G401 (cell line): ENCODE measurements at regions not wholly inside any gene's neighbourhood (a gene's known extent, or its start where the extent isn't known, plus 50 kb on each side); places are given as distances from the start of the nearest gene placed in this dataset.

ENCODE experiments used
- DNase-seq: peaks from one replicate; pipeline ENCODE4 v3.0.0-alpha.2; 2015; ENCODE audit warnings: low spot score
- in situ Hi-C: cut with HindIII; loops from 2 replicates; pipeline ENCODE4 v1.10.0; 2016; ENCODE audit warnings: low sequenced_read_pairs, mixed read lengths

DNA sequence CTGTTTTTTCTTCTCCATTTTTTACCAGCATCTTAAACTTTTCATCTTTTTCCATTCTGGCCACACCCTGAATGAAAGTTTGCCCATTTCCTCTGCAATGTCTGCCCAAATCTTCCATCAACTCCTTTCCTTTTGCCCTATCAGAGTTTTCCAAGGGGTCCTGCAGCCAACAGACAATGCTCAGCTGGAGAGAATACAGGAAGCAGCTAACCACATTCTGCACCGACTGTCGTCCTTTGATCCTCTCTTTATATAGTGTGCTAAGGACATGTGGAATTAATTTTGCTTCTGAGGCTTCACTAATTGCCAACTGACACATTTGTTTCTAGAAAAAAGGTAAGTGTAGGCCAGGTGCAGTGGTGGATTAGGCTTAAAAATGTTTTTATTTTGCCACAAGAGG, 50.5 kb upstream of the DLX2 start:
- no peak for DNase-seq
- in situ Hi-C loops, result no loop called here

DNA sequence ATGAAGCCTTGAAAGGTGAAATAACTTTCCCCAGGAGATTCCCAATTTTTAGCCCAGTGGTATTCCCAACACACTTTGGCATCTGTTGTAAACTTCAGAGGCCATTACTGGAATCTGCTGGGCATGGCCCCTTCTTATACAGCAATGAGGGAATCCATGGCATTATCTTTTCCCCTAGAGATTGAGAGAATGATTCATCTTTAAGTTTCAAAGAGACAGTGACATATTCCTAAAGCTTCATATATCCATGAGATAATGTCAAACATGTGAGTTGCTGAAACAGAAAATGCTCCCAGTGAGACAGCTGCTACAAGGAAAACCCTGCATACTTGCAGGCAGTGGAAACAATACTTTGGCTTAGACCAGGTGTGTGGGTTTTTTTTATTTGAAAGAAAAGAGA, 51.1 kb upstream of the DLX2 start:
- DNase-seq, result no peak
- in situ Hi-C loops, result no loop called here

DNA sequence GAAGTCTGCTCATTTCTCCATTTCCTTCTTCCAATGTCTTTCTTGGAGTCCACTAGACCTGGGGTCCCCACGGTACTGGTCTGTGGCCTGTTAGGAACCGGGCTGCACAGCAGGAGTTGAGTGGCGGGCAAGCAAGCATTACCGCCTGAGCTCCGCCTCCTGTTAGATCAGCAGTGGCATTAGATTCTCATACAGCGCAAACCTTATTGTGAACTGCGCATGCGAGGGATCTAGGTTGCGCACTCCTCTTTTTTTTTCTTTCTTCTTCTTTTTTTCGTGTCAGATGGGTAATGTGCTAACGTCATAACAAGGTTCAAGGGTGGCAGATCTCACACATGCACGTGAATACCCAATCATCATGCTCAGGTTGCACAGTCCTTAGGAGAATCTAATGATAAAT, 53.1 kb upstream of the DLX2 start:
- DNase-seq, result no peak
- in situ Hi-C loops, result no loop called here

DNA sequence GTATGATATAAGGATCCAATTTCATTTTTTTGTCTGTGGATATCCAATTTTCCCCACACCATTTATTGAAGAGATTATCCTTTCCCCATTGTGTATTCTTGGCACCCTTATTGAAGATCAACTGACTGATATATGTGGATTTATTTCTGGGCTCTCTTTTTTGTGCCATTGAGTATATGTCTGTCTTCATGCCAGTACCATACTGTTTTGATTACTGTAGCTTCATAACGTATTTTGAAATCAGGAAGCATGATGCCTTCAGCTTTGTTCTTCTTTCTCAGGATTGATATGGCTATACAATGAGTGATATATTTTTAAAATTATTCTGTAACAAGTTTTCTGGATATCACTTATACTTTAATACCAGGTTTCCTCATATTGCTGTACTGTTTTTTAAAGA, 58.1 kb upstream of the DLX2 start:
- DNase-seq, result no peak
- in situ Hi-C loops, result no loop called here

DNA sequence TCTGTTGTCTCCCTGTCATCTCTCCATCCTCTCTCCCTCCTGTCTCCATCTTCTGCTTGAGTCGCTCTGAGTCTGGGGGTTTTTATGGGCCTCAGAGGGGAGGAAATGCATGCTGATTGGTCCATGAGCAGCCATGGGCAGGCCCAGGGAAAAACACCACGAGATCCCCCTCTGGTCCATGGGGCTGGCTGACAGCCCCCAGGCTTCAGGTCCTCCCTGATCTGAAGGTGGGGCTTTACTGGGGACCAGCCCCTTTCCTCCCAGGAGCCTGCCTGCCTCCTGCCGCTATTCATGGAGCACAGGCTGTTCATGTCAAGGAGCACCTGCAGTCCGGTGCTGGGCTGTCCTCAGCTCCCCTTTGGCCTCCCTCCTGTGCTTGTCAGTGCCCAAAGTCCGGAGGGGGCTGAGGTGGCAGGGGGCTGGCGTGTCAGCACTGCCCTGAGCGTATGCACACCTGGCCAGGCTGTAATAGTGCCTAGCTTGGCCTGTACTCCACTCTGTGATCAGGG, 59.6 kb upstream of the DLX2 start:
- in situ Hi-C loops, result no loop called here
- DNase-seq, result no peak

DNA sequence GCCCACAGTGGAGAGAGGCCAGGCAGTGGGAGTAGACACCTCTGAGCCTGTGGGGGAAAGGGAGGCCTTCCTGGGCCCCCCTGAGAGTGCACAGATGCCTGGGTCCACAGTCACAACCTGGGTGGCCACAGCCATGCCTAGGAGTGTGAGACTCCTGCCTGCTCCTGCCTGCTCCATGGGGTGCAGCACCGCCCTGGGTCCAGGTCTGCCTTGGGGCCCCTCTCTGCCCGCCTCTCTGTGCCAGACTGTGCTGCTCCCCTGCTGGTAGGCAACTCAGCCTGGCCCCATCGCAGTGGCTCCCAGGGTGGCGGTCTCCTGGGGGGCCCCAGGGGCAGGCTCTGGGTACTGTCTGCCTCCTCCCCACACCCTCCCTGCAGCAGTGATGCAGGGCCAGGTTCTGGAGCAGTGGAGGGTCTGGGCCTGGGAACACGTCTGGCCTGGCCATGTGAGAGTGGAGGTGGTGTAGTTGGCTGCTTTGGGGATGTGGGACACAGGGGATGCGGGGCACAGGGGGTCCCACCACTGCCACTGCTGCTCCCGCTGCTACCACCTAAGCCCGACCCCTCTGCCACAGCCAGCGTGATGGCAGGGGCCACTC, 60.1 kb upstream of the DLX2 start:
- in situ Hi-C loops, result no loop called here
- DNase-seq, result no peak

DNA sequence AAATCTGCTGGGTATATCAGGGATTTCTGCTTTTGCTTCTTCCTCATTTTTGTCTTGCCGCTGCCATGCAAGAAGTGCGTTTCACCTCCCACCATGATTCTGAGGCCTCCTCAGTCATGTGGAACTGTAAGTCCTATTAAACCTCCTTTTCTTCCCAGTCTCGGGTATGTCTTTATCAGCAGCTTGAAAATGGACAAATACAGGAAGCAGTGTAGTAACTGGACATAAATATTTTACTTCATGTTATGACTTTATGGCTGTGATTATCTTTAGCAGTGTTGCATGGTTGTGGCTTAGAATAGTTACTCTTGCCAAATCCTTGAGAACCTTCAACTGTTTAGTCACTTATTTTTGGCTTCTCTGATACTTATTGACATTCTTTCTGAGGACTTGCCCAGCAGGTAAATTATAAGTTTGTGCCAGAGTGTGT, 66.2 kb upstream of the DLX2 start:
- no peak for DNase-seq
- in situ Hi-C loops, result no loop called here

DNA sequence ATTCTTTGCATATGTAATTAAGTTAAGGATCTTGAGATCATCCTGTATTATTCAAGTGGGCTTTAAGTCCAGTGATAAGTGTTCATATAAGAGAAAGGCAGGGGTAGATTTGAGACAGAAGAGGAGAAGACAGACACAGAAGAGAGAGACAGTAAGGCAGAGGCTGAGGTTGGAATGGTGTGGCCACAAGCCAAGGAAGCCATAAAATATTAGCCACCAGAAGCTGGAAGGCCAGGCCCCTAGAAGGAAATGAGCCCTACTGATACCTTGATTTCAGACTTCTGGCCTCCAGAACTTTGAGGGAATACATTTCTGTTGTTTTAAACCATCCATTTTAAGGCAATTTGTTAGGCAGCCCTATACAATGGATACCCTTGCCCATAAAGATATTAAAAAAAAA, 66.9 kb upstream of the DLX2 start:
- no peak for DNase-seq
- in situ Hi-C loops, result loop anchor here (10.0 kb wide), 1 partner anchor 265 kb away; no protein-coding TSS in a partner anchor

DNA sequence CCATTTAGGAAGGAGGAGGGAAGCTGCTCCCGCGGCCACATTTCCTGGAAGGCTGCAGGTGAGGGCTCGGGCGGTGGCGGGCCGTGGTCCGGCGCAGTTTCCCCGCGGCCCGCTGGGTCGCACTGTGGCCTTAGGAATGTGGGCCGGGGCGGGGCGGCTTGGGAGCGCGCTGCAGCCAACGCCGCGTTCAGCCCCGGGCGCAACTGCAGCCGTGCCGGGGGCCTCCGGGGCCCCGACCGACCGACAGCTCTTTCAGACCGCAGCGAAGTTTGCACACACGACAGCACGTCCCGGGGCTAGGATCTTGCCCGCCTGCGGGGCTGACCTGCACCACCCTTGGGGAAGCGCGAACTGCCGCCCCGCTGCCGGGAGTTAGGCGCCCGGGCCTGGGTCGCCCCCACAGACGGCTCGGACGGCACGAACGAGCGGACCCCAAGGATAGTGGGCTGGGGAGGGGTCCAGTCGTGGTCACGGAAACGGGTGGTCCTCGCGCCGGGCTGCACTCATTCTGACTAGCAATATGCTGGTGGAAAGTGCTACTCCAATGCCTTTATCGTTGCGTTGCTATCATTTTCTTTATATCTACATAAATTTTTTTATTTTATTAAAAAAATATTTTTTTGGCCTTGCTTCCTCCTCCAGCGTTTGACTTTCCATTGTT, 69.9 kb upstream of the DLX2 start:
- DNase-seq, result peak; percentile 39
- in situ Hi-C loops, result loop anchor here (10.0 kb wide), 1 partner anchor 262 kb away; no protein-coding TSS in a partner anchor

DNA sequence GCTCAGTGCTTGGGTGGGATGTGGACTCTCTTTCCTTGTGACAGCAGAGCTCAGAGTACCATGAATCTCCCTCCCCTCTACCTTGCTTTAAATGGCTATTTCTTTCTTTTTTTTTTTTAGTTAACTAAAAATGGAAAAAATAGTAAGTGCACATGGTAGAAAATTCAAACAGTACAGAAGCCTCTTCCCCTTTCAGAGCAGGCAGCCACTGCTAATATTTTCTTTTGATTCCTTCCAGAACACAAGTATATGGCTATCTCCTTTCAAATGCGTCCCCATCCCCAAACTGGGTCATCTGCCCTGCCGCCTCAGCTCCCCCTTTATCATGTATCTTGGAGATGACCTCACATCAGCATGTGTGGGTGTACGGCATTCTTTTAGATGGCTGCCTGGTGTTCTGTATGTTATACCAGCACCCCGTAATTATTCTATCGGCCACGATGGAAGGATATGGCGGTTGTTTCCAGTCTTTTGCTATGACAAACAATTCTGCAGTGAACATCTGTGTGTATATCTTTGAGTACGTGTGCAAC, 70.5 kb upstream of the DLX2 start:
- in situ Hi-C loops, result loop anchor here (10.0 kb wide), 1 partner anchor 262 kb away; no protein-coding TSS in a partner anchor
- no peak for DNase-seq

DNA sequence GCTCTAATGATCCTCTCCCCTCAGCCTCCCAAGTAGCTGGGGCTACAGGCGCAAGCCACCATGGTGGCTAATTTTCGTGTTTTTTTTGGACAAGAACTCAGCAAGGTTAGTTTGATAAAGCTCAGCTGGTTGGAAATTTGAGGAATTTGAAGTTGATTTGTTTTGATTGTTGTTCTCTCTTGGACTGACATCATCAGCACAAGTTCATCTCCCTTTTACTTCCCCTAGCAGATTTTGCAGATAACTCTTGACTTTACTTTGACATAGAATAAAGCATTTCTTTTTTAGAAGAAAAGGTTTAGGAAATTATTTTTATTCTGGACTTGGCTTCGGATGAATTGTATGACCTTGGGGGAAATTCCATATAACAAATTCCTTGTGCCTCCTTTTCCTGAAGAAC, 74.9 kb upstream of the DLX2 start:
- in situ Hi-C loops, result loop anchor here (10.0 kb wide), 1 partner anchor 257 kb away; no protein-coding TSS in a partner anchor
- no peak for DNase-seq

DNA sequence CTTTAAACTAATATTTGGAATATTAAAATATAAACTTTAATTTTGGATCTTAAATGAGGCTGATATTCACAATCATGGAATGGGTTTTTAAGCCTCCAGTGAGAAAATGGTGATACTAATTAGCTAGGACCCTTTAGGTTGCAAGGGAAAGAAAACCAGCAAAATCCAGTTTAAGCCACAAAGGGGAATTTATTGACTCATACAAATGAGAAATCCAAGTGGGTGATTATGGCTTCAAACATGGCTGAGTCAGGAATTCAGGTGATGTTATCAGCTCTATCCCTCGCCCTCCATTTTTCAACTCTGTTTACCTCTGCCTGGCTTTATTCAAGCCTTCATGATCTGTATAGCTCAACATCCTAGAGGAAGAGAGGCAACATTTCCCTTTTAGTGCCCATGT, 75.3 kb upstream of the DLX2 start:
- no peak for DNase-seq
- in situ Hi-C loops, result loop anchor here (10.0 kb wide), 1 partner anchor 257 kb away; no protein-coding TSS in a partner anchor

DNA sequence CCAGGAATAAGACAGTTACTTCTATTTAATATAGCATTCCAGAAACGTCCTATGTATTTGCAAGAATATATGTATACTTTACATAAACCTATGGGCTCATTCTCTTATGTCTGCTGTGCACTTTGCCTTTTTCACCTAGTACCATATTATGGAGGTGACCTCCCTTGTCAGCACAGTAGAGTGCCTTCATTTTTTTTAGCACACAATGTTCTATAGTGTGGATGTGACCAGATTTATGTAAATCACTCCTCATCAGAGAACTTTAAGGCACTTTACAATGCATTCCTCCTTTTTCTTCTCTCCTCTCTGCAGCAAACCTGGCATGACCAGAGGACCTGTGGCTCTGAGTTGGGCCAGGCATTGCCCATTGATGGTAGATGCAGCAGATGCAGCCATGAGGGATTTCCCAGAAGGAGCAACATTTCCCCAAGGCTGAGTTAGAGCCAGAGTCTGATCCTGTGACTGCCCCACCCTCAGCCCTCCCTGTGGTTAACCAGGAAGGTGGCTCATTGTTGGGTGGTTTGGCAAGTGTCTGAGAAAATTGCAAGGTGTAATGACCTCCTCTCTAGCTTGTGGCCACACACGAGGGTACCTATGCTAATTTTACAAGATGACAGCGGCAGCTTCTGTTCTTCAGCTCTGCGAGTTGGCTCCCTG, 76.5 kb upstream of the DLX2 start:
- in situ Hi-C loops, result loop anchor here (10.0 kb wide), 1 partner anchor 256 kb away; no protein-coding TSS in a partner anchor
- DNase-seq, result no peak

DNA sequence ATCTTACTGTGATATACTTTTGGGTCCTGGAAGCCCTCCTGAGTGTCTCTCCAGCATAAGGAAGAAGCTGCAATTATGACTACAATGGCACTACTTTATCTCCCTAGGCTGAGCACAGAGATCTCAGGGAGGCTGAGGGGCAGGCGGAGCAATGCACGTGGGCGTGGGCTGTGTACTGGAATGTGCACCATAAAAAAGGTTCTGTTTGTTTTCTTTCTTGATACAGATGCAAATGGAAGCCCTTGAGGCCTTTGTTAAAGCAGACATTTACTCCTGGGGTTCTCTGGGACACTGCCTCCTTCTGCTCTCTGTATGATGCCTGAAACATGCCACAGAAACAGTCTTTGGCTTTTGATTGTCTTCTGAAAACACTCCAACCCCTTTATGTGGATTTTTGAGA, 79.1 kb upstream of the DLX2 start:
- DNase-seq, result no peak
- in situ Hi-C loops, result no loop called here

DNA sequence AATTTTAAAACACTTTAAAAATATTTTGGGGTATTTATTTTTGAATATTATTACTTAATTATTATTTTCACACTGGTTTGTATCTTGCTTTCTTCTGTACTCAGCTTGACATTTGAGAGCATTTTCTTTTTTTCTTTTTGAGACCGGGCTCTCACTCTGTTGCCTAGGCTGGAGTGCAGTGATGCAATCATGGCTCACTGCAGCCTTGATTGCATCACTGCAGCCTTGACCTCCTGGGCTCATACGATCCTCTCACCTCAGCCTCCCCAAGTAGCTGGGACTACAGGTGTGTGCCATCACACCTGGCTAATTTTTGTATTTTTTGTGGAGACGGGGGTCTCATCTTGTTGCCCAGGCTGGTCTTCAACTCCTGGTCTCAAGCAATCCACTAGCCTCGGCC, 79.9 kb upstream of the DLX2 start:
- no peak for DNase-seq
- in situ Hi-C loops, result no loop called here

DNA sequence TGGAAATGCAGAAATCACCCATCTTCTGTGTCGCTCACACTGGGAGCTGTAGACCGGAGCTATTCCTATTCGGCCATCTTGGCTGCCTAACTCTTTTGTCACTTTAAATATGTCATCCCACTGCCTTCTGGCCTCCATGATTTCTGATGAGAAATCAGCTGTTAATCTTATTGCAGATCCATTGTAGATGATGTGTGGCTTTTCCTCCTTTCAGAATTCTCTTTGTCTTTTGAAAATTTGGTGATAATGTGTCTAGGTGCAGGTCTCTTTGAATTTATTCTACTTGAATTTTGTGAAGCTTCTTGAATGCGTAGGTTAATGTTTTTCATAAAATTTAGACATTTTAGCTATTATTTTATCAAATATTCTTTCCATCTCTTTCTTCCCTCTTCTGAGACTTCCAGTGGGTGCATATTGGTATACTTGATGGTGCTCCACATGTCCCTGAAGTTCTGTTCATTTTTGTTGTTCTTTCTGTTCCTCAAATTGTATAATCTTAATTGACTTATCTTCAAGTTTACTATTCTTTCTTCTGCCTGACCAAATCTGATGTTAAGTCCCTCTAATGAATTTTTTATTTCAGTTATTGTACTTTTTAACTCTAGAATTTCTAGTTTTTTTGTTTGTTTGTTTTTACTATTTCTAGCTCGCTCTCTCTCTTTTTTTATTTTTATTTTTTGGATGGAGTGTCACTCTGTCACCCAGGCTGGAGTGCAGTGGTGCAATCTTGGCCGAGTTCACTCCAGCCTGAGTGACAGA, 90.8 kb upstream of the DLX2 start:
- in situ Hi-C loops, result no loop called here
- DNase-seq, result no peak

DNA sequence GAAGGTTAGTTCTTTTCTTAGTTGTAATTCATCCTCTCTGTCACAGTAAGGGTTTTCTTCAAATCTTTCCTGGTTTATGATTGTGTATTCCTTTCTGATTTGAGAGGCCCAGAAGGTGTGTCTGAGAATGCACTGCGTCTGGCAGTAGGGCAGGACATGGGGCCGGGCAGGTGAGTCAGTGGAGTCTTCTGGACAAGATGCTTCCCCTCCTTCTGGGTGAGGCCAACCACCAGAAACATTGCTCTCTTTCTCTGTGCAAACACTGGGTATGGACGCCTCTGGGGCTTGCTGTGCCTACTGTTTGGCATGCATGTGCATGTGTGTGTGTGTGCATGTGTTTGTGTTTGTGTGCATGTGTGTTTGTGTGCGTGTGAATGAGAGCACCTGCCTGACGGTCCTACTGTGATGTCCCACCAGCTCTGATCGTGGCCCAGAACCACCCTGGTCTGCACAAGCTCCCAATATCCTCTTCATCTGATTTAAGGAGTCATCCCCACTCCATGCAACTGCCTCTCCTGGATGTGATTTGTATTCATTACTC, 93.2 kb upstream of the DLX2 start:
- in situ Hi-C loops, result no loop called here
- DNase-seq, result no peak

DNA sequence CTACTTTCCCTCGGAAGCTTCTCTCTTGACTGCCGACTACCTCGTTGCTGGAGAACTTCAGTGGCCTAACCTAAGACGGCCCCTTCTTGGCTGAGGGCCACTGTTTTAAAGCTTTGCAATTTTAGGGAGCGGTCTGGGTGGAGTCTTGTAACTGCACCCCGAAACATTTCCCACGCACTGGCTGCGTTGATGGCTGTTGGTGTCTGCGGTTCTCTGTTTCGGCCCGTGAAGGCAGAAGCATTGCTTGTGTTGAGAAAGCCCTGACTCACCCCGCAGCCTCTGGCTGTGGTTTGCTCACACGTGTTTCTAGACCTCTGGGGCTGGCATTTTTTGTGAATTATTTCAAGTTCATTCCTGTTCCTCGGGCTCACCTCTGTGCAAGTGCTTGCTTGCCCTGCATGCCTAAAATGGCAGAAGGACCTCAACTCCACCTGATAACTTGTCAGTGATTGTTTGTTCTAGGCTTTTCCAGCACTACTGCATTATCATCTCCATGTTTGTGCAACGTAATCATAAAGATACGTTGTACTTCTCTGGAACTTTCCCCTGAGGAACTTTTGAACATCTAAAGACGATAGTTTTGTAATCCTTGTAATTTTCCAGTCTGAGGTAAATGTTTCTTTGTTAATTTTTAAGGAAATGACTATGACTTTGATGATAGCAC, 94.2 kb upstream of the DLX2 start:
- in situ Hi-C loops, result no loop called here
- DNase-seq, result no peak

DNA sequence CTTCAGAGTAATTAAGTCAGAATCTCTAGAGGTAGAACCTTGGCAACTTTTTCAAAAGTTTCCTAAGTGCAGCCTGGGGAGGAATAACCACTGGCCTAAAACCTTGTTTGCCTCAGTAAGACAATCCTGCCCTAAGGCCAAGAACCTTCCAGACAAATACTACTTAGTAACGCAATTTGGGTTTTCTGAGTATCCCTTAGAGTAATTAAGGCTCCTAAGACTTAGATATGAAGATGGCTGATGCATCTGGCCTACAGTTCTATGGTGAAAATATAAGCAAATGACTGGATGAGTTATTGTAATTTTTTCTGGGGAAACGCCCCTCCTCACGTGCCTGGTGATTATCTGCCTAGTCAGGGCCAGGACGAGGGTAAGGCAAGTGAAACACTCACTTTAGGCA, 95.7 kb upstream of the DLX2 start:
- DNase-seq, result no peak
- in situ Hi-C loops, result no loop called here
